ENCODE measurements at regions not wholly inside any gene's neighbourhood (a gene's known extent, or its start where the extent isn't known, plus 50 kb on each side); places are given as distances from the start of the nearest gene placed in this dataset.

- TF ChIP-seq CTCF (conservative IDR thresholded peaks at IDR 0.05; ENCODE audit: low read length) (no peak), EZH2phosphoT487 (IDR thresholded peaks at IDR 0.05; ENCODE audit: borderline replicate concordance) (no peak)
These were observed 694.5 kb downstream of the TRHDE start for GRCh38 chr12:72966684-72967083.

Data from Loucy (cell line).